ENCODE measurements at regions not wholly inside any gene's neighbourhood (a gene's known extent, or its start where the extent isn't known, plus 50 kb on each side); places are given as distances from the start of the nearest gene placed in this dataset.
"Not testable (repeated sequence)": the region's sequence is repeated elsewhere in the genome, so short reads cannot be mapped to it uniquely, and the experiment has no call there.

DNA sequence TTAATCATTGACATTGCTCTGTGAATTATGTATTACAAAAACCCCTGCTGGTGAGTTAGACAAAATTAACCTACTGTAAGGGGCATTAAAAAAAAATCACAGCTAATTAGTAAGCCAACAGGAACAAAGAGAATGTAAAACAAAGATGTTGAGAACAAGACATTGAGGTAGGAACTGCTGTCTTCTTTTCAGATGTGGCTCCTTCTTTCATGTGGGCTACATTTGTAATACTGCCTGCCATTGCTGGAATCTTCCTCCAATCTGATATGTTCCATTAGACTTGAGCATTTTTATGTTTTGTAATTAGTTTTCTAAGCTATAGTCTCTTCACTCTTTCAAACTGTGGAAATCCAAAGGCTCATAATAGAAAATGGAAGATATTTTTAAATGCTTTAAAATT, 353.0 kb downstream of the ADGRL2 start:
- no peak for DNase-seq (ENCODE audit: low read depth in 2 of 2)

DNA sequence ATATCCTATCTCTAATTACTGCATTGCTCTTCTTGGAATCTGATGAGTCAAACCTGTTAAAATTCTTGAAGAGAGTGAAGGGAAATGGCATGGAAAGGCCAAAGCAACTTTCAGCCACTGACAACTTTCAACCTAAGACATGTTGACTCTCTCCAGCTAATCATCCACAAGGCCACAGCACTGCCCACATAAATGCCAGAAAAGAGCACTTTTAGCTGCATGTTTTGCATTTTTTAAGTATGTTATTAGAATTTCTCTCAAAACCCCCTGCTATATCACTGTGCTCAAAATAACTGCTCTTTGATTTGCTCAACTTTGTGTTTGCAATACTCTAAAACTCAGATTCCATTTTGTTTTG, 352.5 kb downstream of the ADGRL2 start:
- no peak for DNase-seq (ENCODE audit: low read depth in 2 of 2)

DNA sequence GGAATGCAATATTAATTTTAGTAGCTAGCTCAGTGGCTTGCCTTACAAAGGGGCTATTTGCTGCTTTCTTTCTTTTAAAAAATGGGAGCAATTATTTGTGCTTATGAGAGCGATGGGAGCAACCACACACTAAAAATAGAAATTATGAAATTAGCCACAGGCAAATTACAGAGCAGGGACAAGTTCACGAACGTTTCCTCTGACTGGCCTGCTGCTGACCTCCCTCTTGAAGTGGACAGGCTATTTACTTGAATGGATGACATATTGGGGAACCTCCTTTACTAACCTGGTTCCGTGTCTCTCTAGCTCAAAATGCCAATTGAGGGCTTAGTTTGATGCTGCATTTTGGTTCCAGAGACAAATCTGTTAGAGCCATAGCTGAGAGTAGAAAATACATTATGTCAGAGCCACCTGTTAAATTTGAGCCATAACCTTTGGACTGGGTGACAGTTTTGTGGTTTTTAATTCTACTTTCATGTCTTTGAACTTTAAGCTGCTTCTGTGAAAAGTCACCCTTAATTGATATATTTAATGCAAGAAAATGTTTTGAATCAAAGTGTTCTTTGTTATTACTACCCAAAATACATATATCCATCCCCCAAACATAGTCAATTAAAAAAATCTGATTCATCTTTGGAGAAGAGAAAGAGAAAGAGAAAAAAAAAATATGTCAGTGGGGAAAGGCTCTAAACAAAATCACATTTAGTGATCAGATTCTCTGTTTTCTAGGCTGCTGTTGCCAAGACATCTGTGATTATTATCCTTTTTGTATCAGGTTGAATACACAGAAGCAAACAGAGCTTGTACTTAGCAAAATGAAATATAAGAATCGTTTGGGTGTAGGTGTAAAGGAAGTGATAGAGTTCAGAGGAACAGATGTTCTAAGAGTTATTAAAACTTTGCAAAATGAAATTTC, 351.9 kb downstream of the ADGRL2 start:
- DNase-seq (ENCODE audit: low read depth in 2 of 2) = no peak

DNA sequence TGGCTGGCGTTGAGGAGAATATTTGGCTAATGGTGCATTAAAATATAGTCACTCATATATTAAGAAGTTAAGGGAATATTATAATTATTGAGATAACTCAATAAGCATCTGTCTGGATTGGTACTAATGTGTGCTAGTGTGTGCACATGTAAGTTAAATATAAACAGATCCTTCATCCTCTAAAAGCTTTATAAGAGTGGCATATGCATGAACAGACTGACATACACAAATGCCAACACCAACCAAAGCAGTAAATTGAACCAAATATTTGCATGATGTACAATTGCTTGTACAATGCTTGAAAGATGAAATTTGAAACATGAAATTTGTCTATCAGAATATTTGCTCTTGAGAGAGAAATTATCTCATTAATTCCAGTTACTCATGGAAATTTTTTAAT, 344.9 kb downstream of the ADGRL2 start:
- DNase-seq (ENCODE audit: low read depth in 2 of 2) = no peak

DNA sequence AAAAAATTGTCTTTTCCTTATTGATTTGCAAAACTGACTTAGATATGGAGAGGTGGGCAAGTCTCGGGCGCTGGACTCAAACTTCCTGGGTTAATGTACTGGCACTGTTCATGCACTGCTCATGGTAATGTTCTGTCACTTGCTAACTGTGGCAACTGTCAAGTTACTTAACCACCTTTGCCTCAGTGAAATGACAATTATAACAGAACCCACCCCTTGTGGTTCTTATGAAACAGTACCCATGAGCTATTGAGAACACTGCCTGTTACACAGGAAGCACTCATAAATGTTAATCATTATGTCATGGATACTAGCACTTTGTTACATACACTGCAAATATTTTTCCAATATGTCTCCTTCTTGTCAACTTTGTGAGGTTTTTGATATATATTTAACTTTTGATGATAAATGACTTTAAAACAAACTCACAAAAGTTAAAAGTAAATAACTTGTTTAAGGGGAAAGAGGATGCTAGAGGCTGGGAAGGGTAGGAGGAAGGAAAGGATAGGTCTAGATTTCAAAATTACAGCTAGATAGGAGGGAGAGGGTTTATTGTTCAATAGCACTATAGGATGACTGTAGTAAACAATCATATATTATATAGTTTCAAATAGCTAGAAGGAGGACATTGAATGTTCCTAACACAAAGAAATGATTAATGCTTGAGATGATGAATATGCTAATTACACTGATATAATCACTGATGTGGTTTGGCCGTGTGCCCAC, 342.5 kb downstream of the ADGRL2 start:
- no peak for DNase-seq (ENCODE audit: low read depth in 2 of 2)

DNA sequence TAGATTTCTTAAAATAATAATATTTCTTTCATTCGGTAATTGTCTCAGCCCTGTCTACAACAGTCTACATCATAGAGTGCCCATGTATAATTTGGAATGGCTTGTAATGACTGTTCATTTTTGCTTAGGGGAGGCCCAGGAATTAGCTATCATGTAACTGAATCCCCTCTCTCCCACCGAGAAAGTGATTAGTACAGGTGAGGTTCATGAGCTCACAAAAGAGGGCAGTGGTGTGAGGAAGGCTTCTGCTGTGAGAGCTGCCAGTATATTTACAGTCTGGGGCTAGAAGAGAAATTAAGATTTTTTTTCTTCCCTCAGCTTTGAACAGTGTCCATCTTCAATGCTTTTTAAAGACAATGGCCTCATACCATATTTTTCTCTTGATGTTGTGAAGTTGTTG, 340.7 kb downstream of the ADGRL2 start:
- no peak for DNase-seq (ENCODE audit: low read depth in 2 of 2)

DNA sequence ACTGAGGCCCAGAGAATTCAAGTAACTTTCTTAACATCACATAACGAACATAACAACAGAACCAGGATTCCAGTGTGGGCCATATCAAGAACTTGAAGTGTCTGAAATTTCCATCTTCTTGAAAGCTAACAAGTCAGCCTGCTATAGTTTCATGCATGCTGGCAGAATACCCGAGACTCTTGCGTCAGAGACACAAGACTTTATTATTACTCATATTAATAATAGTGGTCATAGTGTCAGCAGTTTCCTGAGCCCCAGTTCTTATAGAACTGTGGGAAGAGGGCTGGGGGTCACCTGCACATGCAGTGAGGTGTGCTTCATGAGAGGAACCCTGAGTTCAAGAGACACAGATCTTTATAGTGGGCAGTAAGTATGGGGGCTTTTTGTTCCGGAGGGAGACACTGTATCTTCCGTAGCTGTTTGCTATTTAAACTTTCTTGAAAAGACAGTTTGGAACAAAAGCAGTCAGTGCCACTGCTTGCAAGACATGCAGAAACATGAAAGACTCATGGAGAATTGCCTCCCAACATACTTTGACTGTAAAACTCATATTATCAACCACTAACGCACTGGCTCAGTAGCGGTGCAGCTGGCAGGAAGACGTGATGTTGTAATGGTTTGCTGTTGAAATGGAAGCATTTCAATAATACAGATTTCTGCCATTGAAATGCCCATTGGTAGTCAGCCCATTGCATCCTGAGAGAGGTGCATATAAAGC, 339.2 kb downstream of the ADGRL2 start:
- no peak for DNase-seq (ENCODE audit: low read depth in 2 of 2)

DNA sequence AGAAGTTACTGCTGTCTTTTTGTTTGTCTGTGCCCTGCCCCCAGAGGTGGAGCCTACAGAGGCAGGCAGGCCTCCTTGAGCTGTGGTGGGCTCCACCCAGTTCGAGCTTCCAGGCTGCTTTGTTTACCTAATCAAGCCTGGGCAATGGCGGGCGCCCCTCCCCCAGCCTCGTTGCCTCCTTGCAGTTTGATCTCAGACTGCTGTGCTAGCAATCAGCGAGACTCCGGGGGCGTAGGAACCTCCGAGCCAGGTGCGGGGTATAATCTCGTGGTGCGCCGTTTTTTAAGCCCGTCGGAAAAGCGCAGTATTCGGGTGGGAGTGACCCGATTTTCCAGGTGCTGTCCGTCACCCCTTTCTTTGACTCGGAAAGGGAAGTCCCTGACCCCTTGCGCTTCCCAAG, 335.6 kb downstream of the ADGRL2 start:
- not testable (repeated sequence) for DNase-seq (ENCODE audit: low read depth in 2 of 2)

DNA sequence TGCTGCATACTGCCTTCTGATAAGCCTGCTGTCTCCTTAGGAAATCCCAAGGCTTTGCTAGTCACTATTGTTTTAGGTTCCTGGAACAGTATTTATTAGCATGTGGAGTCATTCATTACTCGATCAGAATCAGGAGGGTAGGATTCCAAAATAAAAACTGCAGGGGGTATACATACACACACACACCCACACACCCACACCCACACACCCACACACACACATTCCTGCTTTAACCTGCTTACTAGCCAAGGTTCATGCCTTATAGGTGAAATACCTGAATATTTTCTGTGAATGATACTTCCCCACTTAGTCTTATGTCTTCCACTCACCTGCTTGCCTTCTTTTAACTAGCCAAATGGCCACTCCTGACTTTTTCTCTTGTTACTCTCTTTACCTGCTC, 325.1 kb downstream of the ADGRL2 start:
- no peak for DNase-seq (ENCODE audit: low read depth in 2 of 2)

DNA sequence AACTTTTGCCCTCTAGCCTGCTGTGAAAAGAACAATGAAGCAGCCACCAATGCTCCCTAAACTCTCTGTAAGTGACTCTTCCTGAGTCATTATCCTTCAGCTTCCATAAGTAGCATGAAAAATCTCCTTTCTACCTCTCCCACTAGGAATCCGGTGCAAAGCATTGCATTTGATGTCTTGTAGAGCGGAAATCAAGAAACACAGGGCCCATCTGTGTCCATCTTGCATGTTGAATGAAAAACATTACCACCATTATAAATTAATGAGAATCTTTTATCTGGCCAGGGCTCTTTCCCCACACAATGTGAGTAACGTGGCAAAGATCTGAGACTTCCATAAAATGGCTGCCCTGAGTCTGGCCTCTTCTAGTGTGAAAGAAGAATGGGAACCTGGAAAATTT, 324.4 kb downstream of the ADGRL2 start:
- no peak for DNase-seq (ENCODE audit: low read depth in 2 of 2)

DNA sequence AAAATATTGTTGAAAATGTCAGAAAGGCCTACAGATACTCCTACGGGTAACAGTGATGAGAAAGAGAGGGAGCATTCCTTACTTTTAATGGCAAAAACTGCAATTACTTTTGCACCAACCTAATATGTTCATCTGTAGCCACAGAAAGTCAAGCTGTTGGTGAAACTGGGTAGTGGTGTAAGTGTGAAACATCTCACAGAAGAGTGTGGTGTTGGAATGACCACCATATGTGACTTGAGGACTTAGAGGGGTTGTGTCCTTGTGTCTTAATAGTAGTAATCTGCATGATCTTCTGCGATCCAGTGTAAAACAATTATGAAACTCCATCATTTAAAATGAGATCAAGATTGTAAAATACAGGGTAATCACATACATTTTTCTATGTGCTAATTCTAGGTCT, 320.7 kb downstream of the ADGRL2 start:
- DNase-seq (ENCODE audit: low read depth in 2 of 2) = no peak

DNA sequence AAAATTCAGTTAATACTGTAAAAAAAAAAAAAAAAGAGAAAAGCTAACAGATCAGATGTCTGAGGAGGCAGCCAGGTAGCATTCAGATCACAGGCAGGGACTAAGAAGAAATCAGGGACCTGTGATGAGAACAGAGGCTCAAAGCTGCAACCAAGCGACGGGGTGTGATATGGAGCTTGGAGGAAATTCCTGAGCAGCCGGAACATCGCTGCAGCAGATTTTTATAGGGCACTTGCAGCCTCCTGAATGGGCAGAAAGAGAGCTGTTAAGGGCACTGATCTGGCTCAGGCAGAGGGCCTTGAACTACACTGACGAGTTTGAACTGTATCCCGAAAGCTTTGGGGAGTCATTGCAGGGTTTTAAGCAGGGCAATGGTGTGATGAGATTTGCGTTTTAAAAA, 315.4 kb downstream of the ADGRL2 start:
- DNase-seq (ENCODE audit: low read depth in 2 of 2) = no peak

DNA sequence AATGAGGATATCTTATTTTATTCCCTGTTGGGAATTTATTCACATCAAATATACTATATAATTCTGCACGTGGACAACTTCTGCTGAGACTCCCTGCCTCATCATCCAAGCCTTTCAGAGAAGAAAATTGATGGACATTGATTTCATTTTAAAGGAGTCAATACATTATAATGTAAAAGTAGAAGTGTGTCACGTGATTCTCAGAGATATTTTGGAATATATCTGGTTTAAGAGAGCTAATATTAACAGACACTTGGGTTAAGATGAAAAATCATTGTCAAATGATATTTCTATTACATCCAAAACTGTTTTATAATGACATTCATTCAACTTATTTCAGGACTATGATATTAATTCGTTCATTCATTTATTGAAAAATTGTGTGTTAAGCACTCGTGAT, 314.2 kb downstream of the ADGRL2 start:
- no peak for DNase-seq (ENCODE audit: low read depth in 2 of 2)

DNA sequence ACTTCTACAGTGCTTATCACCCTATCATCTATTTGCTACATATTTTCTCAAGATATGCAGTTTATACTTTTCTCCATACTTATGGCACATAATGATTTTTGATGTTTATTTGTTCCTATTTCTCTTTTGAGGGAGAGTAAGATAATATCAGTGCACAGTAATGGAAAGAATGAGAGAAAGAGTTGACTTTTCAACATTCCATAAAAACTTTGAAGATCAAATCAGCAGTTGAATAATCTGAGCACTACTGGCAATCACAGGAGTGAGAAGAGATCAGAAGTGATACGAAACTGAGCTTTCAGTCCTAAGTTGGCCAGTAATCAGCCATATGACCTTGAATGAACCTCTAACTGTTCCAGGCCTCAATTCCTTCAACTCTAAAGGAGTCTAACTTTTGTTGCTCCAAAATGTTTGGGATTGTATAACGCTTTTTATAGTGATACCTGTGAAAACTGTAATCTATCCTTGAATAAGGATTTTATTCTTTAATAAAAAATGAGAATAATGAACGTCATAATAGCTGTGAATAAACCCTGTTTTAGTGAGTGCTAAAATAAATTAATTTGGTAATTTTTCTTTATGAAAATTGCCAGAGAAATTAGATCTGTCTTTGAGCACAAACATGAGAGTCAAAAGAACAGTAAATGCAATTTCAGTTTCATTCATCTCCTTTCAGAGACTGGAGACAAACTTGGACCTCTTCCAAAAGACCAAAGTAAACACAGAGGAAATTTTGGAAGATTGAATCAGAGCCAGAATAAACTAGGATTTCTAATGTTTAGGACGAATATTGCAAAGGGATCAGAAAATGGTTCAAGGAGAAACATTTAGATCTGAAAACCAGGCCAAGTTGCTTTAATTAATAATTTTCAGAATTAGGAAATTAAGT, 309.9 kb downstream of the ADGRL2 start:
- no peak for DNase-seq (ENCODE audit: low read depth in 2 of 2)

DNA sequence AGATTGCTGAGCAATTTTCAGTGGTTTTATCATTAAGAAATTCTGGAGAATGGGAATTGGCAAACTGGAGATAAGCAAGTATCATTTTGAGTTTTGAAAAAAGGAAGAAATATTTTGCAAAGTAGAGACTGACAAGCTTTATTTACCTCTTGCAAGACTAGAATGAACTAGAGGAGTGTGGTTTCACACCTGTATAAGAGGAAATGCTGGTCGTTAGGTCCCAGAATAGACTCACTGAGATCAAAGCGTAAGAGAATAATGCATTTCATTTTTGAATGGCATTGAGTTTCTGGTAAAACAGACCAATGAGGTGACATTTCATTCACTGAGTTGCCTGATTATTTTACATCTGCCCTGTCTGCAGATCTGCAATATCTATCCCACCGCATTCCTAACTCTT, 308.1 kb downstream of the ADGRL2 start:
- no peak for DNase-seq (ENCODE audit: low read depth in 2 of 2)

DNA sequence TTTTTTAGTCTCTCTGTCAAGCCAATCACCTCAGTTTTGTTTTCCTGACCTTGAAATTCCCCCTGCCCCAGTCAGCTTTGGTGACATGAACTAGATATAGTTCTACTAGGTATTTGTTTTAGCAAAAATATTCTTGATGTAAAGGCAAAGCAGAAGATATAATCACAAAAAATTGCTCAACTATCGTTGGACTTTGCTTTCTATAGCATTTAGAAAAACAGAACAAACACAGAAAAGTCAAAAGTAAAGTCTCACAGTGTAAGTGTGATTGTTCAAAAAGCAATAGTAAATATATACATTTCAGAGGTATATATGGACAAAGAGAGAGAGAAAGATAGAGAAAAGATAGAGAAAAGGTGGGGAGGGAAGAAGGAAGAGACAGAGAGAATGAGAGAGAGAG, 305.9 kb downstream of the ADGRL2 start:
- DNase-seq (ENCODE audit: low read depth in 2 of 2) = no peak

DNA sequence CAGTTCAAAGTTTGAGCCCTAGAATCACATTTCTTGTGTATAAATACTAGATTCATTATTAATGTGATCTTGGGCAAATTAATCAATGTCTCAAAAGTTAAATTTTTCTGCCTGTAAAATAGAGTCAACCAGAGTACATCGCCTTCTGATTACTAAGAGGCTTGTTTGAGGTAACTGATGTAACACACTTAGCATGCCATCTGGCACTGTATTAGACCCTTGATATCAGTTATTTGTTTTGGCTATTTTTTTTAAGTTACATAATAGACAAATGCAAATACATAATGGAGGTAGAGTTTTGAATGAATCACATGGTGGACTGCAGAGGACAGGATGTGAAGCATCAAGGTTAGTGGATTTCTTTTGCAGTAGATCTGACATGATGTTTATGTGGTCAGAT, 298.4 kb downstream of the ADGRL2 start:
- no peak for DNase-seq (ENCODE audit: low read depth in 2 of 2)

DNA sequence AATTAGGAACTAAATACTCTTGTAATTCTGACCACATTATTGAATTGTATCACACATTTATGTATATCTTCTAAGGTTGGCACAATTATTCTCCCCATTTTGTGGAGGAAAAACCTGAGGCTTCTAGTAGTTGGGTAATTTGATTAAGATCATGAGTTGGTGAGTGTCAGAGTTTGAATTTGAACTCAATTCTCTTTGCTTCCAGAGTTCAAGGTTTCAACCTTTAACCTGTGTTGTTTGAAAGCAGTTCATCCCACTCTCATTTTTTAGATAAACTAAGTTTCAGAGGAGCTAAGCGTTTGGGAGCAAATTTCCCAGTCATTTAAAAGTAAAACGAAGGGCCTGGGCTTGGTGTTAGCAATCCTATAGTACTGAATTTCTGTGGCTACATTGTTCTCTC, 293.4 kb downstream of the ADGRL2 start:
- no peak for DNase-seq (ENCODE audit: low read depth in 2 of 2)

DNA sequence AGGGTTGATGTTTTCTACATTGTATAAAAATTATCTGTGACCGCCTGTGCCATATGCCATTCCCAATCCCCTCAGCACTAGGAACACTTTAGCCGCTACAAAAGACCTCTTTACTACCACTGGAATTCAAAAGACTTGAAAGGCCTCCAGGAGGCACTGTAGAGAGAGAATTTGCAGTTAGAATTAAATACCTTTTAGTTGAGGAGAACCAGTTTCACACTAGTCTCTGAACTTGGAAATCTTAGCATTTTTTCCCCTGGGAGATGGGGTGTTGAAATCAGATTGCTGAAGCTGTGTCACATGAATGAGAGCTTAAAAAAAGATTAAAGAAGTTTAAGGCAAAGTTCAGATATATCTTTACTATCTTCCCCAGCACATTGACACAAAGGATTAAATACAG, 291.0 kb downstream of the ADGRL2 start:
- DNase-seq (ENCODE audit: low read depth in 2 of 2) = peak in 1 of 2 experiments; percentile 3

DNA sequence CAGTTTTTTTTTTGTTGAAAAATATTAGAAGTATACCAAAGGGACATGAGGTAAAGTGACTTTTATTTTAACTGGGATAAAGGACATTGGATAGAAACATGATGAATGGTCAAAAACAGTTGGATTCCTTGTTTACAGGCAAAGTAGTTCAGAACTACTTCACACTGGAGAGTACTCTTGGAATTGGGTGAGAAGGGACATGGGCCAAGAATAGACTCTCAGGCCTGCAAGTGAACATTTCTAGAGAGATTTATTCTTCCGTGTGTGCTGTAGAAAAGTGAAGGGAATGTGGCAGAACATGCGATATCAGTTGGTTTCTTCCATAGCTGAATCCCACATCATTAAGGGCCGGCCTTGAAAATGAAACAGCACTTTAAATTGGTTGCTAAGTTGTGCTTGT, 290.5 kb downstream of the ADGRL2 start:
- DNase-seq (ENCODE audit: low read depth in 2 of 2) = no peak

DNA sequence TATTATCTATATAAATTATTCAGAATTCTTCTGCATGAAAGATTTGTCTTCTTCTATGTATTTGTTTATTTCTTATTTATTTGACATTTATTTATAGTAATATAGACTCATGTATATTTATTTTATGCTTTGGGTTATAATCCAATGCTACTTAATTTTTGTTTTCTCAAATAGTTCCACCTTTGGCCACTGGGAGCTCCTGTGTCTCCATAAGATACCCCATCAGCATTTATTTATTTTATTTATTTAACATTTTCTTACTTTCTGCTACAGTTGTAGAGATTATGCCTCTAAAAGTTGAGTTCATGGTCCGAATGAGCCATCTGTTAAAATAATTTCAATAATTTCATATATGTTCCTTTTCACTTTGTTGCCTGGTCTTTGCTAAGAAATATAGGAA, 289.4 kb downstream of the ADGRL2 start:
- DNase-seq (ENCODE audit: low read depth in 2 of 2) = no peak

DNA sequence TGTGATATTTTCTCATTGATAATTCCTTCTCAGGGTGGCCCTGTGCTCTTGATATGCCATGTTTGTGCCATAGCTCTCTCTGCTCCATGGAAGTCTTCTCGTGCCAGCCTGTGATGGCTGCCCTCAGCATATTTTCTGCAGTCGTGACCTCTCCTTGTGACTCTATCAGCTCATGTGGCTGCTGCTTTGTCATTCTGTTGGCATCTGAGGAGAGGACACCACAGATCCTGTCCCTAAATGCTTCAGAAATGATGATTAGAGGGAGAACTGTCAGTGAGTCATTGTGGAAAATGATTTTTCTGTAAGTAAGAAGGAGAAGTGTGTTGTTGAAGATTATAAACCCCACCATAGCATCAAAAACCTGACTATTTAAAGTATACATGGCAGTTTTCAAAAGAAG, 286.0 kb downstream of the ADGRL2 start:
- peak in 1 of 2 experiments; percentile 4 for DNase-seq (ENCODE audit: low read depth in 2 of 2)

All from fibroblast of skin of left quadriceps (primary cell).